Muscle of back (tissue), 3 donors: ENCODE measurements at regions not wholly inside any gene's neighbourhood (a gene's known extent, or its start where the extent isn't known, plus 50 kb on each side); places are given as distances from the start of the nearest gene placed in this dataset.
"Not testable (repeated sequence)": the region's sequence is repeated elsewhere in the genome, so short reads cannot be mapped to it uniquely, and the experiment has no call there.

Experiments used
- DNase-seq, 3 donors: peaks; one replicate each; pipeline versions ENCODE4 v3.0.0 to v3.0.0-alpha.2; 2013

DNA sequence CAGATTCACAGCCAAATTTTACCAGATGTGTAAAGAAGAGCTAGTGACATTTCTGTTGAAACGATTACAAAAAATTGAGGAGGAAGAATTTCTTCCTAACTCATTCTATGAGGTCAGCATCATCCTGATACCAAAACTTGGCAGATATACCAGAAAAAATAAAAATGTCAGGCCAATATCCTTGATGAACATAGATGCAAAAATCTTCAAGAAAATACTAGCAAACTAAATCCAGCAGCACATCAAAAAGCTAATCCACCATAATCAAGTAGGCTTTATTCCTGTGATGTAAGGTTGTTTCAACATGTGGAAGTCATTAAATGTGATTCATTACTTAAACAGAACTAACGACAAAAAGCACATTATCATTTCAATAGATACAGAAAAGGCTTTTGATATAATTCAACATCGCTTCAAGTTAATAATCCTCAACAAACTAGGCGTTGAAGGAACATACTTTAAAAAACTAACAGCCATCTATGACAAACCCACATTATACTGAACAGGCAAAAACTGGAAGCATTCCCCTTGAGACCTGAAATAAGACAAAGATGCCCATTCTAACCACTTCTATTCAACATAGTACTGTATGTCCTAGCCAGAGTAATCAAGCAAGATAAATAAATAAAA lies 807.7 kb upstream of the ZWINT start:
- peak in 1 of 3 donors; percentile 10 for DNase-seq

DNA sequence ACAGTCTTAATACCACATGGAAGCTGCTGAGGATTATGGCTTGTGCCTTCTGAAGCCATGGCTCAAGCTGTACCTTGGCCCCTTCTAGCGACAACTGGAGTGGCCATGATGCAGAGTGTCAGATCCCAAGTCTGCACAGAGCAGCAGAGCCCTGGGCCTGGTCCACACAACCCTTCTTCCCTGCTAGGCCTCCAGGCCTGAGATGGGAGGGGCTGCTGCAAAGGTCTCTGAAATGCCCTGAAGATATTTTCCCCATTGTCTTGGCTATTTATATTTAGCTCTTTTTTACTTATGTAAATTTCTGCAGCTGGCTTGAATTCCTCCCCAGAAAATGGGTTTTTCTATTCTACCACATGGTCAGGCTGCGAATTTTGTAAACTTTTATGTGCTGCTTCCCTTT lies 804.6 kb upstream of the ZWINT start:
- no peak for DNase-seq

DNA sequence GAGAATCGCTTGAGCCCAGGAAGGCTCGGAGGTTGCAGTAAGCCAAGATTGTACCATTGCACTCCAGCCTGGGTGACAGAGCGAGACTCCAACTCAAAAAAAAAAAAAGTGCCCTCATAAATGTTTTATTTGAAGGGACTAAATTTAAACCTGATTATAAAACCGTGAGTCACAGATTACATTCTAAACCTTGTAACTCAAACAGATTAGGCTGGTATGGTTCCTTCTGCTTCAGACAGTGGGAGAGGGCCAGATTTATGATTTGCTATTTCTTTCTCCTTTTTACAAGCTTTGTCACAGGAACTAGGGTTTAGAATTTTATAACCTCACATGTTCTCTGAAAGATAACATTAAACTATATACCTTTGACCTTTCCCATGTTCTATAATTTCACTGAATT lies 801.2 kb upstream of the ZWINT start:
- DNase-seq = no peak

GRCh38 chr10:57161157-57161556 lies 800.1 kb upstream of the ZWINT start:
- no peak for DNase-seq

DNA sequence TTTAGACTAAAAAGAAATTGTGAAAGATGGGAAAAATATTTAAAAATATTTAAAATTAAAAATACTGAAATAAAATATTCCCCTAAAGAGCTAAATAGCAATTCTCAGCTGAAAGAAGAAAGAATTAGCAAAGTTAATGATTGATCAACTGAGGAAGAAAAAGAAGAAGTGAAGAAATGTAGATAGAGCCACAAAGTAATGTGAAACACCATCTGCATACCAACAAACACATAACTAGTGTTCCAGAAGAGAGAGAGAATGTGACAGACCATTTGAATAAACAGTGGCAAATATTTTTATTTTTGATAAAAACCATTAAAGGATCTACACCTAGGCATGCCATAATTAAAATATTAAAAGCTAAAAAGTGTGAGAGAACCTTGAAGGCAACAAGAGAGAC lies 784.5 kb upstream of the ZWINT start:
- DNase-seq = no peak

- DNase-seq = no peak
Measured at GRCh38 chr10:57142925-57143576, 782.0 kb upstream of the ZWINT start.

GRCh38 chr10:57141708-57142107 lies 780.6 kb upstream of the ZWINT start:
- no peak for DNase-seq

DNA sequence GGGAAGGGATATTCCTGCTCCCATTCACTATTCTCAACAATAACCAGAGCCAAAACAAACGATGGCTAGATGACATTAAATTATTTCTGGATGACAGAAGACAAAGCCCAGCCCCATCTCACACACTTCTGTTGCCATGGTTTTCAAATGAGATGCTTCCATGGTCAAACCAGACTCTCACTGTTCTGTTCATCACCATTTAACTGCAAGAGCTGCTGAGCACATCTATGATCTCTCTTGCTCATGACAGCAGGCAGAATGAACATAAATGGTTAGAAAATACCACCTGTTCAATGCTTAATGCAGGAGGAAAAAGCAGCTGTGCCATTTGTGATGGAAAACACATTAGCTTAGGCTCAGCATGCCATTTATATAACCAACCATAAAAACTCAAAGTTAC lies 758.6 kb upstream of the ZWINT start:
- DNase-seq = no peak

DNA sequence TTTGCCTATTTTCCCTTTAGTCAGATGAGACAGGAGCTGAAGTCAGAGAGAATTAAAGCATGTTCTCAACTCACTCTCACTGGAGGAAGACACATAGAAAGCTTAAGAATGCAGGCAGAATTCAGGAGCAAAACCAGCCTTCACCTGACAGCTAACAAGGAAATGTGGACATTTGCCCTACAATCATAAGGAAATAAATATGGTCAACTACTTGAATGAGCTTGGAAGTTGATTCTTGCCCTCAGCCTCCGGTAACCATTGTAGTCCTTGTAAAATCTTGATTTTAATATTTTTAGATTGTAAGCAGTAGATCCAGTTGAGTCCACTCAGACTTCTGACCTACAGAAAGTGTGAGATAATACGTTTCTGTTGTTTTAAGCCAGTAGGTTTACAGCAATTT lies 752.5 kb upstream of the ZWINT start:
- no peak for DNase-seq

- DNase-seq = no peak
Measured at GRCh38 chr10:57102236-57102635, 741.2 kb upstream of the ZWINT start.

GRCh38 chr10:57098146-57098545 lies 737.1 kb upstream of the ZWINT start:
- DNase-seq = no peak

DNA sequence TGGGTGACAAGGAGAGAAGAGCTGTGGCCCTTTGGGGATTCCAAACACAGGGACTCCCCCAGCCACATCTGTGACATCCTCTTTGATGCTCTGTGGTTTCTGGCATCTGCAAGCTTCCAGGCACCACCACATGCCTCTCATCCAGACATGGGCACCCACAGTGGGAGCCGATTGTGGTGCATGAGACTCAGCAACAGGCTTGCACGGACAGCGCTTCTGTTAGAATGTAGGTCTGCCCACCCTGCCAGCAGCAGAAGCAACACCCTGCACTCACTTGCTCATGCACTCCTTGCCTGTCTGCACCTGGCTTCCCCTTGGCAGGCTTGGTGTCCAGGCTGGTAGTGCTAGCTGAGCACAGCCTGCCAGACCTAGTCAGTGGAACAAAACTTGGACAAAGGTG lies 735.0 kb upstream of the ZWINT start:
- DNase-seq = no peak

GRCh38 chr10:57094965-57095364 lies 733.9 kb upstream of the ZWINT start:
- DNase-seq = no peak

DNA sequence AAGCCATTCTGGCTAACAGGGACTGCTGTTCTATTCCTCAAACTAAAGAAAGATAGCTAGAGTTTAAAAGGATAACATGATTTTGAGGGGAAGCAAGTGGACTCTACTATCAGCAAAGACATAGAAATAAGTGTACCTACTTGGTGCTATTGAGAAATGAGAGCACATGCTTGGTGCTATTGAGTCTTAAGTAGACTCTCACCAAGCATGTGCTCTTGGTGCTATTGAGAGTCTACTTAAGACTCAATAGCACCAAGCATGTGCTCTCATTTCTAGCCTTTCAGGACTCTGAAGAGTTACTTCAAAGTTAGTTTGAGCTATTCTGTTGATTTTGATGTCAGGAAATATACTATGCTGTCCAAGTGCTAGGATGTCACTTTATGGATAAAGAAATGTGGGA lies 733.0 kb upstream of the ZWINT start:
- no peak for DNase-seq

GRCh38 chr10:57053530-57053929 lies 692.5 kb upstream of the ZWINT start:
- DNase-seq = no peak

DNA sequence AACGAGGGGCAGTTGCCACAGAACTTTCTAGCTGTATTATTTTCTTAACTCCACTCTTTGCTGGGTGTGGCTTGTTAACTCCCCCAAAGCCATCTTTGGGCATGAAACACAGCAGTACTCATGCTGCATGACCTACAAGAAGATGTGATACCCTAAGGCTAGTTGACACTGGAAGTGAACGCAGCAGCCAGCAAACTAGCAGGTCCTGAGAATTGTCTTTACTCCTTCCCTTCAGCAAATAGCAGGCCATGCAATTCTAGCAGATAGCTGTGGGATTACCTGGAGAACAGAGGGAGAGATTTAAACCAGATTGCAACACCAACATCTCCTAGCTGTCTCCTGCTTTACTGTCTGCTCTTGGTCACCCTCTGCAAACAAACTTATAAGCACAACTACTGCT lies 688.0 kb upstream of the ZWINT start:
- DNase-seq = no peak

GRCh38 chr10:57038531-57038930 lies 677.5 kb upstream of the ZWINT start:
- no peak for DNase-seq

GRCh38 chr10:57035310-57035709 lies 674.3 kb upstream of the ZWINT start:
- no peak for DNase-seq

DNA sequence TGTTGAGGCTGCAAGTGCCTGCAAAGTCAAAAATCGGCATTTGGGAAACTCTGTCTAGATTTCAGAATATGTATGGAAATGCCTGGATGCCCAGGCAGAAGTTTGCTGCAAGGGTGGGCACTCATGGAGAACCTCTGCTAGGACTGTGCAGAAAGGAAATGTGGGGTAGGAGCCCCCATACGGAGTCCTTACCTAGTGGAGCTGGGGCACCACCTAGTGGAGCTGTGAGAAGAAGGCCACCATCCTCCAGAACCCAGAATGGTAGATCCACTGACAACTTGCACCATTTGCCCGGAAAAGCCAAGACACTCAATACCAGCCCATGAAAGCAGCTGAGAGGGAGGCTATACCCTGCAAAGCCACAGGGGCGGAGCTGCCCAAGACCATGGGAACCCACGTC lies 671.2 kb upstream of the ZWINT start:
- not testable (repeated sequence) for DNase-seq

GRCh38 chr10:57031346-57031745 lies 670.3 kb upstream of the ZWINT start:
- no peak for DNase-seq

GRCh38 chr10:57026307-57026706 lies 665.2 kb upstream of the ZWINT start:
- no peak for DNase-seq

DNA sequence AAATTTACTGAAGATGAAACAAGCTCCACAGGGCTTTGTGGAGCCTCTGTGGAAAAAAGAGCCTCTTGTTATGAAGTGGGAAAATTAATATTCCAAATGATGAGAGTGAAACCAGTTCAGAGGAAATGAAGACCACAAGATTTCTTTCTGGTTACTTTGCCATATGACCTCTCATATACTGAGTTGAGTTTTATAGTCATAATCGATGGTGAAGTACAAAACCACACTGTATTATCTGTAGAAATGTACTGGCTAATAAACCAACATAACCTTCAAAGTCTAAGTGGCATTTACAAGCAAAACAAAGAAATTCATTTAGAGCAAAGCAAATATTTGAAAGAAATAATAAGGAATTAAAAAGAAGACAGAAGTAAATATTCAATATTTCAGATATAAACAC lies 662.6 kb upstream of the ZWINT start:
- DNase-seq = no peak

DNA sequence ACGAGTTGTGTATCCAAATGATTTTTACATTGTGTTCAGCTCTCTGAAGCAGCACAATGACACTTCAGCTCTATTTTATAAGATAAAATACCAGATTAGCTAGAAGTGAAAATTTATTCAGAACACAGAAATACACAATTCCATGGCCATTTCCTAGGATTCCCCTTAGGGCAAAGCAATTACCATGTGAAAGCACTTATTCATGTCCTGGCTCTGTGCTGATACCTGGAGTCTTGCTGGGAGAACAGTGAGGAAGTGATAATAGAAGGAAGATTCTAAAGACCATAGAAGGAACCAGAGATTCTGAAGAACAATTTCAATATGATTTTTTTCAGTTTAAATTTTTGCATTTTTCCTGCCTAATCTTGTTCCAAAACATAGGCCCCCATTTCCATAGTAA lies 657.4 kb upstream of the ZWINT start:
- no peak for DNase-seq

DNA sequence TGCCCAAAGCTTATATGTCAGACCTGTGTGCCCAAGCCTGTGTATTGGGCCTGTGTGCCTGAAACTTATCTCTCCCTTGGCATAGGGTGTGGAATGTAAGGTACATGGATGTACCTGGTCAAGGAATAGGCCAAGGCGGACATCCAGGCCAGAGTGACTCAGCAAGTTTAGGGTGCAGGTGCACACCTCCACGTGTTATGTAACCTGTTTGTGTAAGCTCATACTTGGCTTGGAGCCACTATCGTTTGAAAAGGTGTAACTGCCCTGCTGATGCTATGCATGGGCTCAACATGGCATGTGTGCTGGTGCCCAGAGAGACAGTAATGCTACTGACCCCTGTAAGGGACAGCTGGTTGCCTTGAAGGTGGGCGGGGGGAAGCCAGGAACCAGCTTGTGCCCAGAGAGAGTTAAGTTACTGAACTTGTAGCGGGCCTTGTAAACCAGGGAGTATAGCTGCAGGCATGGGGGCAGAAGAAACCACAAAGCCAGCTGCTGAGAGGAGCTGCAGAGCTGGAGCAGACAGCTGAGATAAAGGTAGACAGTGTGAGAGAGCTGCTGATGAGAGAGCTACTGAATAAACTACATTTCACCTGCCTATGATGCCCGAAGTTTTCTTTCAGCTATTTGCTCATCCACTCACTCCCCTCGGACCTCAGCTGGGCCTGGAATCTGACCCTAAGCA lies 656.4 kb upstream of the ZWINT start:
- no peak for DNase-seq
